Endometrial microvascular endothelial cells (primary cell): ENCODE measurements at regions not wholly inside any gene's neighbourhood (a gene's known extent, or its start where the extent isn't known, plus 50 kb on each side); places are given as distances from the start of the nearest gene placed in this dataset.

Source experiments
- in situ Hi-C: cut with HindIII; loops from 2 replicates; pipeline ENCODE4 v1.10.0; 2017; ENCODE audit warnings: low sequenced_read_pairs, low pct_unique_long_range_greater_than_20kb; ENCODE audit errors: inconsistent ontology term

- in situ Hi-C loops = no loop called here
These were observed 109.1 kb upstream of the RPS23 start for GRCh38 chr5:82387001-82387818.

DNA sequence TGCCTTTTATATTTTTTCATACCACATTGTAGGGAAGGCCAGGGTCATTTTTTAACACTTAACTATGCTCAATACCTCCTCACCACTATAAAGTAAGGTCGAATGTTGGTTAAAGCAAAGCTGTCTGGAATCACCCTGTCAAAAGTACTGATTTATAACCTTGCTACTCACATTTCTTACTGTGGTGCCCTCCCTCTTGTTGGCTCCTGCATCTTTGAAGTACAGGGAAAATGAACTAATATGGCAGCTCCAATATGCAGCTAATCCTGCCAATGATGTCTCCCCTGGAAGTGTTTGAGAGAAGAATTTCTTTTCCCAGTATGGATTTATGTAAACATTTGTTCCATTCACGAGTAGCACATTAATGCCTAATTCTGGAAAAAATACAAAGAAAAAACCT is 108.4 kb upstream of the RPS23 start:
- in situ Hi-C loops = no loop called here

DNA sequence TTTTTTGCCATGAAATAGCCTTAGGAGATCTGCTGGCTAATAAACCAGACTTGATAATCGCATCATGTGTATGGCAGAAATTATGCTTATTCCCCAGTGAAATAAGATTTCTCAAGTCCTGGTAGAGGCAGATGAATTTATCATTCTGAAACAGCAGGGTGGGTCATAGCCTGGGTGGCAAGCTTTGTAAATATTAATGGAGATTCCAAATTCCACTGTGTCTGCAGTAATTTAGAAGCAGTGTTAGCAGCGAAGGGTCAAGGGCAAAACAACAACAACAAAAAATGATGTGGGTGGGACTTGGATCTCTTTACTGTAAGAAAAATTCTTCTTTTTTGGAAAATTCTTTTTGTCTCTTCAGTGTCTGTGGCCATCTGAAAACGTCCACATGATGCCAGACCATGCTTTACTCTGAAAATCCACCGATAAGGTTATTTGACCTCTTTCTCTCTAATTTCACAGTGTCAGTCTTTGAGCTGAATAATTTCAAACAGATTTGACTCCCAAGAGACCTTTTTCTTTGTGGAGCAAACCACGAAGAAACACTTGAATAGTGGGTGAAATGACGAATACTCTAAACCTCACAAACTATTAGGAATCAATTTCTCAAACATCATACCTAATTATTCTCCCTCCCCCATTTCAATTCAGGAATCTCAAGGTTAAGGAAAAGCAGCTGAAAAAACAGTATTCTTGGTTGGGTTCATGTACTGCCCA is 106.0 kb upstream of the RPS23 start:
- in situ Hi-C loops = no loop called here

GRCh38 chr5:82381591-82381990 is 103.4 kb upstream of the RPS23 start:
- in situ Hi-C loops = no loop called here

DNA sequence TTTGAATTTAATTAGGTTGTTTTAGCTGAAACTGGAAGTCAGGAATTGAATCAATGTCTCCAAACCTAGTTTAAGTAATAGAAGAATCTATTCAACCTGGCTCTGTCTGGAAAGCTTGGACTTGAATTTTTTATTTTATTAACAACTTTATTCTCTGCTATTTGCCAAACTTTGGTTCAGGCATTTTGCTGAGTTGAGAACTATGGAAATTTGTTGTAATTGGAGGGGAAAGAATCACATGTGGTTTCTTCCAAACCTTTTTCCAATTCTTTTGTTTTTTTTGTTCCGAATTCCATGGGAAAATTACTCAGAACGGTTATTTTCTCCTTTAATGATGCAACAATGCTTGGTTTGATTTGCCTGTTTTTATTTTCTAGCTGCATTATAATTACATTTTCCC is 98.2 kb upstream of the RPS23 start:
- in situ Hi-C loops = no loop called here

GRCh38 chr5:82375488-82376244 is 97.5 kb upstream of the RPS23 start:
- in situ Hi-C loops = no loop called here

- in situ Hi-C loops = loop anchor here (25.0 kb wide), 1 partner anchor 1213 kb away; no protein-coding TSS in a partner anchor
These were observed 96.5 kb upstream of the RPS23 start for GRCh38 chr5:82374637-82375036.

GRCh38 chr5:82367930-82368329 is 89.8 kb upstream of the RPS23 start:
- in situ Hi-C loops = loop anchor here (25.0 kb wide), 1 partner anchor 1219 kb away; no protein-coding TSS in a partner anchor

DNA sequence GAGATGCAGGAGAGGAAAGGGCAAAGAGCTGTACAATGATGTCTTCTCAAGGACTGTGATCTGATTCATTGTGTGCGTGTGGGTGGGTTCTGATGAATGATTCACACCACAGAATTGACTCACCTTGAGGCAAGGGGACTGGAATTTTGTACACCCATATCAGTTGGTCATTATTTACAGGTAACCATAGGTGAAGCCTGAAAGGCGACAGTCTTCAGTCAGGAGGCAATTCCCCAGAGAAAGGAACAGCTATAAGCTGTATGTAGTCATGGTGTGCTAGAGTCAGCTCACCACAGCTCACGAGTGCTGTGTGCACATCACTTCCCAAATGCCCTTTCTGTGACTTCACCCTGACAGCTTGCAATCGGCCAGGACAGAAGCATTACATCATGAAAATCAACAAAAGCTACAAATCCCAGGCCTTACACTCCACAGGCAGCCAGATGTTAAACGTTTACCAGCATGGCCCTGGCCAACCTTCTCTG is 87.6 kb upstream of the RPS23 start:
- in situ Hi-C loops = loop anchor here (25.0 kb wide), 1 partner anchor 1222 kb away; no protein-coding TSS in a partner anchor

- in situ Hi-C loops = loop anchor here (25.0 kb wide), 1 partner anchor 1222 kb away; no protein-coding TSS in a partner anchor
These were observed 86.9 kb upstream of the RPS23 start for GRCh38 chr5:82365026-82365425.

- in situ Hi-C loops = loop anchor here (25.0 kb wide), 1 partner anchor 1223 kb away; no protein-coding TSS in a partner anchor
These were observed 86.3 kb upstream of the RPS23 start for GRCh38 chr5:82364497-82364896.

GRCh38 chr5:82363524-82363923 is 85.4 kb upstream of the RPS23 start:
- in situ Hi-C loops = loop anchor here (25.0 kb wide), 1 partner anchor 1224 kb away; no protein-coding TSS in a partner anchor

DNA sequence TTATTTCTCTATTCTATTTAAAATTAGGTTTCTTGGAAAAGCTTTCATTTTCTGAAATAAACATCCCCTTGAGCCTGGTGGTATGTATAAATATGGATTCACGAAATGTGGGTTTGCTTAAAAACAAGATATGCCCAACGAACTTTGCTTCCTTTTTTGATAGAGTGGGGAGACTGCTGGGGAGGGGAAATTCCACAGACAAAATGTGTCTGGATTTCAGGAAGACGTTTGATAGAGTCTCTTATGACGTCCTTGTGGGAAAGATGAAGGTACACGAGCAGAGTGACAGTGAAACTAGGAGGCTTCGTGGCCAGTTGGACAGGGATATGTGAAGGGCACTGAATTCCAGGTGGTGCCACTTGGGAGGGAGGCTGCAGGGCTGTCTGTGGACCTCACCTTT is 84.5 kb upstream of the RPS23 start:
- in situ Hi-C loops = loop anchor here (25.0 kb wide), 1 partner anchor 1225 kb away; no protein-coding TSS in a partner anchor

- in situ Hi-C loops = loop anchor here (25.0 kb wide), 1 partner anchor 1227 kb away; no protein-coding TSS in a partner anchor
These were observed 81.9 kb upstream of the RPS23 start for GRCh38 chr5:82360022-82360421.

DNA sequence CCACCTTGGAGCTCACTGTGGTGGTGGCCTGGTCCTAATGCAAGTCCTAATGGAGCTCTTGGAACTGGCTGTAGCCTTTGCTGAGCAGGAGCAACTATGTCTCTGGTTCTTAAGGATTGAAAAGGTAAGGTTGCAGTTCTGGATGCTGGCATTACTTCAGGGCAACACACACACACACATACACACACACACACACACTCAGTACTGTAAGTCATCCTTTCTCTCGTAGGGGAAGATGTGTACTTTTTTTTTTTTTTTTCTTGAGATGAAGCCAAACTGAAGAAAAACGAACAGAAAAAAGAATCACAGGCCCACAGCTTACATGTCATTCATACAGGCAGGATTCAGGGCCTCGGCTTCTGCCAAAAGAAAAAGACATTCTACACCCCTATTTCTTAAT is 81.1 kb upstream of the RPS23 start:
- in situ Hi-C loops = loop anchor here (25.0 kb wide), 1 partner anchor 1228 kb away; no protein-coding TSS in a partner anchor

- in situ Hi-C loops = loop anchor here (25.0 kb wide), 1 partner anchor 1229 kb away; no protein-coding TSS in a partner anchor
These were observed 80.3 kb upstream of the RPS23 start for GRCh38 chr5:82358457-82358856.

GRCh38 chr5:82356808-82357671 is 78.9 kb upstream of the RPS23 start:
- in situ Hi-C loops = loop anchor here (25.0 kb wide), 1 partner anchor 1230 kb away; no protein-coding TSS in a partner anchor

- in situ Hi-C loops = loop anchor here (25.0 kb wide), 1 partner anchor 1231 kb away; no protein-coding TSS in a partner anchor
These were observed 77.9 kb upstream of the RPS23 start for GRCh38 chr5:82356021-82356420.
